Transverse colon (tissue), 4 donors: ENCODE measurements at regions not wholly inside any gene's neighbourhood (a gene's known extent, or its start where the extent isn't known, plus 50 kb on each side); places are given as distances from the start of the nearest gene placed in this dataset.

ENCODE experiments used
- DNase-seq: peaks from one replicate; pipeline ENCODE4 v3.0.0-alpha.2; 2019
- H3K27ac ChIP-seq, 4 donors: fragments of 200-600 bp; sonication (generic); 2 replicates each; pipeline ENCODE4 v1.5.1; 2016 to 2018; ENCODE audit warnings: inconsistent platforms in 4 of 4
- H3K27me3 ChIP-seq: fragments of 200-600 bp; sonication (generic); 2 replicates; pipeline ENCODE4 v1.5.1; 2017; ENCODE audit warnings: inconsistent platforms
- H3K36me3 ChIP-seq, 4 donors: fragments of 200-600 bp; sonication (generic); 2 replicates each; pipeline ENCODE4 v1.5.1; 2017 to 2019; ENCODE audit warnings: inconsistent platforms in 4 of 4
- H3K4me1 ChIP-seq, 4 donors: fragments of 200-600 bp; sonication (generic); 2 replicates each; pipeline ENCODE4 v1.5.1; 2017 to 2020; ENCODE audit warnings: inconsistent platforms in 4 of 4
- H3K4me3 ChIP-seq, 4 donors: fragments of 200-600 bp; sonication (generic); 1 replicate in 1 of 4; 2 replicates in 3 of 4; pipeline versions ENCODE4 v1.5.1 to v1.6.1; 2017 to 2019; ENCODE audit warnings: inconsistent platforms in 4 of 4
- H3K9me3 ChIP-seq, 2 donors: fragments of 200-600 bp; sonication (generic); 2 replicates each; pipeline ENCODE4 v1.5.1; 2017 to 2019; ENCODE audit warnings: inconsistent platforms in 2 of 2
- EP300 ChIP-seq: sonication (generic); formaldehyde crosslinking; IDR thresholded peaks from one replicate; pipeline ENCODE4 v1.6.1; 2017; ENCODE audit warnings: antibody characterized with exemption, low read depth
- POLR2A ChIP-seq: fragments of 450-650 bp; IDR thresholded peaks from one replicate; pipeline ENCODE4 v1.6.1; 2016; ENCODE audit warnings: antibody characterized with exemption, mild to moderate bottlenecking, moderate library complexity
- POLR2AphosphoS5 ChIP-seq, 3 donors: sonication (generic); formaldehyde crosslinking; IDR thresholded peaks; one replicate each; pipeline ENCODE4 v1.6.1; 2016; ENCODE audit warnings: antibody characterized with exemption in 3 of 3
- WGBS, 2 donors: methylation state at CpG; one replicate each; pipeline ENCODE4 v1.1.5; 2018; ENCODE audit warnings: low coverage in 1 of 2; 5-methylcytosine and 5-hydroxymethylcytosine counted together
- in situ Hi-C, 4 donors: fragments of 200-750 bp; cut with MboI; loops; one replicate each; pipeline versions ENCODE4 v1.15.0 to v1.15.1; 2017; ENCODE audit warnings: low sequenced_read_pairs in 3 of 4, low pct_ligation_motif_present in 1 of 4, low pct_unique_long_range_greater_than_20kb in 1 of 4
- intact Hi-C: fragments of 100-400 bp; cut with DNase I; formaldehyde crosslinking; loops from one replicate; pipeline ENCODE4 v1.15.1; 2023; ENCODE audit warnings: low total_unique reads
- TF ChIP-seq, protein P1 (sequence below), 5 experiments: fragments of 200-600 bp in 3 of 5; fragments of 450-650 bp in 2 of 5; sonication (generic) in 3 of 5; IDR thresholded peaks; 1 replicate in 2 of 5; 2 replicates in 3 of 5; pipeline ENCODE4 v1.5.1; 2016 to 2017; ENCODE audit warnings: antibody characterized with exemption in 5 of 5, inconsistent platforms in 3 of 5, mild to moderate bottlenecking in 2 of 5, moderate library complexity in 1 of 5

DNA sequence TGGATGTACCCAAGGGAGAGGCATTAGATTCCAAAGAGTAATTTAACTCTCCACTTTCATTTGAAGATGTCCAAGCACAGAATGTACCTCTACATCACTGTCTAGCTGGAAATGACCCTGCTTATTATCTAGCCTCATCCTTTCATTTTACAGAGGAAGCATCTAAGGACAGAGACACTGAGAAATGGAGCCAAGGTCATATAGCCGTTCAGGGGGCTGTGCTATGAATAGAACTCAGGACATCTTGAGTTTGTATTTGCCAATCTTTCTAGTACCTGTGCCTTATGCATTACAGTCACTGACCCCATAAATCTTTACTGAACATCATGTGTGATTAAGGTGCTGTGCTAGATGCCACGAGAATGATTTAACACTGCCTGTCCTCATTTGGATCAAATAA lies 138.2 kb upstream of the SPTLC3 start:
- WGBS, 2 donors = 54 to 62% methylated on average over 2 of the region's 2 CpGs
- Histone ChIP-seq H3K9me3 (no peaks in the 10 kb centered on the region), H3K27ac (no peak overlapping the region), H3K27me3 (no peaks in the 10 kb centered on the region), H3K4me1 (no peaks in the 10 kb centered on the region), H3K4me3 (no peak overlapping the region), H3K36me3 (no peaks in the 10 kb centered on the region)
- in situ Hi-C loops (no loop called here), intact Hi-C loops (no loop called here)
- DNase-seq = no peak
- TF ChIP-seq POLR2A (no peak), EP300 (no peak), POLR2AphosphoS5 (IDR thresholded peaks at IDR 0.05) (no peak)
- TF ChIP-seq, protein P1, sequence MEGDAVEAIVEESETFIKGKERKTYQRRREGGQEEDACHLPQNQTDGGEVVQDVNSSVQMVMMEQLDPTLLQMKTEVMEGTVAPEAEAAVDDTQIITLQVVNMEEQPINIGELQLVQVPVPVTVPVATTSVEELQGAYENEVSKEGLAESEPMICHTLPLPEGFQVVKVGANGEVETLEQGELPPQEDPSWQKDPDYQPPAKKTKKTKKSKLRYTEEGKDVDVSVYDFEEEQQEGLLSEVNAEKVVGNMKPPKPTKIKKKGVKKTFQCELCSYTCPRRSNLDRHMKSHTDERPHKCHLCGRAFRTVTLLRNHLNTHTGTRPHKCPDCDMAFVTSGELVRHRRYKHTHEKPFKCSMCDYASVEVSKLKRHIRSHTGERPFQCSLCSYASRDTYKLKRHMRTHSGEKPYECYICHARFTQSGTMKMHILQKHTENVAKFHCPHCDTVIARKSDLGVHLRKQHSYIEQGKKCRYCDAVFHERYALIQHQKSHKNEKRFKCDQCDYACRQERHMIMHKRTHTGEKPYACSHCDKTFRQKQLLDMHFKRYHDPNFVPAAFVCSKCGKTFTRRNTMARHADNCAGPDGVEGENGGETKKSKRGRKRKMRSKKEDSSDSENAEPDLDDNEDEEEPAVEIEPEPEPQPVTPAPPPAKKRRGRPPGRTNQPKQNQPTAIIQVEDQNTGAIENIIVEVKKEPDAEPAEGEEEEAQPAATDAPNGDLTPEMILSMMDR (IDR thresholded peaks at IDR 0.05) = no peak

DNA sequence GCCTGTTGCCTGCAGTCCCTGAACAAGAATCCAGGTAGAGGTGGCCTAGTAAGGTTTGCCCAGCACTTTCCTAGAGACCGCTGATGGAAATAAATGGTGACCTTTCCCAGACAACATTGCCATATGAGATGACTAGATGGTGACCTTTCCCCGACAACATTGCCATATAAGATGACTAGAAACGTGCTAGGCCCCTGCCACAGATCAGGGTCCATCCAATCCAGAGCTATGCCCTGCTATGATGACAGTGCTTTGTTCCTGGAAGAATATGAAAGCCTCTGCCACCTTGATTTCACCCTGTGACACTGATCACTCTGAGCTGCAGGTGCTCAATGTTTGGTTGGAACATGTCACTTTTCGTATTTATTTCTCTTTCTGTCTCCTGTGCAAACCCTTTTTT lies 133.8 kb upstream of the SPTLC3 start:
- TF ChIP-seq POLR2A (no peak), POLR2AphosphoS5 (IDR thresholded peaks at IDR 0.05) (no peak), EP300 (no peak)
- Histone ChIP-seq H3K27me3 (no peaks in the 10 kb centered on the region), H3K36me3 (no peaks in the 10 kb centered on the region), H3K9me3 (no peaks in the 10 kb centered on the region), H3K4me1 (no peaks in the 10 kb centered on the region), H3K27ac (no peak overlapping the region), H3K4me3 (no peak overlapping the region)
- 68 to 75% methylated on average over 1 to 4 of the region's 4 CpGs for WGBS, 2 donors
- intact Hi-C loops = no loop called here
- no peak for DNase-seq
- in situ Hi-C loops = loop anchor here in 1 of 4 donors (25.0 kb wide), 1 partner anchor 88 kb away; no protein-coding TSS in a partner anchor

DNA sequence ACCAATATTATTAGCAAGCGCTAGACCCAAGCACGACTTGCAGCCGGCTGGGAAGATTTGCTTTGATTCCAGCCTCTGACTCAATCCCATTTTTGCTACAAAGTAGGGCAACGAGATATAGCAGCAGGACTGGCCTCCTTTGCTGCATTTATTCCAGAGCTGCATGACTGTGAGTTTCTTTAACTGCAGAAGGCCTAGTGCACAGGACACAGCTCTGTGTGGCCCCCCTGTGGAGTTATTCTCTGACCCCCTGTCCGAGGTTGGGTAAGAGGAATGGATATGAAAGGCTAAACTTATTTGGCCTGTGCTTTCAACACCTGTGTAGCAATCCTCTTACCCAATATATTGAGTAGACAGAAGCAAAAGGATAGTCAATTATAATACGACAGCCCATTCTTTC lies 133.3 kb upstream of the SPTLC3 start:
- in situ Hi-C loops = loop anchor here in 1 of 4 donors (25.0 kb wide), 1 partner anchor 88 kb away; no protein-coding TSS in a partner anchor
- DNase-seq = no peak
- Histone ChIP-seq H3K9me3 (no peaks in the 10 kb centered on the region), H3K36me3 (no peaks in the 10 kb centered on the region), H3K4me1 (no peaks in the 10 kb centered on the region), H3K4me3 (no peak overlapping the region), H3K27me3 (no peaks in the 10 kb centered on the region), H3K27ac (no peak overlapping the region)
- intact Hi-C loops = no loop called here
- TF ChIP-seq EP300 = no peak
- TF ChIP-seq, protein P1 (IDR thresholded peaks at IDR 0.05) = no peak
- TF ChIP-seq POLR2A = no peak
- TF ChIP-seq POLR2AphosphoS5 (IDR thresholded peaks at IDR 0.05) = no peak
- WGBS, 2 donors = 74 to 75% methylated on average over 6 of the region's 6 CpGs

DNA sequence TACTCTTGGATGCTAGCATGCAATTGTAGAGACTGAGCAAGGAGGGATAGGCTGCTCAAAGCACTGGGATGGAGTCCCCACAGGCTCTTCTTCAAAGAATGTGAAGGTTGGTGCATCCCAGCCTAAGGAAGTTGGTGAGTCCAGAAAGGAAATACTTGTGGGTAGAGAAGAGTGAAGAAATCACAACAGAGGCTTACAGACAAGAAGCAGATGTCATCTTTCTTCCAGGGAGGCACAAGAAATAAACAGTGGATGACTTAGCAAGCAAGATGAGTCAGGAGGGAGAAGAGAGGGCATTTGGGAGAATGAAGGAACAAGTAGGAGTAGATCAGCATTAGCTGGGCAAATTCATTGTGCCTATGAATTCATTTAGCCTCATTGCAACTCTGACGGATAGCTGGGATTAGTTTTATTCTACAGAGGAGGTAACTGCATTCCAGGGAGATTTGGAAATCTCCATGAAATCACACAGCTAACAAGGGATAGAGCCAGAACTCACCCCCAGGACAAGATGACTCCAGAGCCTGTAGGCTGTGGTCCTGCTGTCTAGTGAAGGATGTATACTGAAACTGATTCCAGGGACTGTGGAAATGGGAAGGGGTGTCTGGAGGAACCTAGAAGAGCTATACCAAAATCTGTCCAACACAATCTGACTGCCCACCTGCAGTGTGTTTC lies 125.8 kb upstream of the SPTLC3 start:
- Histone ChIP-seq H3K4me3 (no peak overlapping the region), H3K27ac (no peak overlapping the region), H3K27me3 (no peaks in the 10 kb centered on the region), H3K4me1 (no peaks in the 10 kb centered on the region), H3K9me3 (no peaks in the 10 kb centered on the region), H3K36me3 (no peaks in the 10 kb centered on the region)
- in situ Hi-C loops (loop anchor here in 1 of 4 donors (25.0 kb wide), 1 partner anchor 96 kb away; no protein-coding TSS in a partner anchor), intact Hi-C loops (no loop called here)
- DNase-seq = no peak
- 78% methylated on average over 1 of the region's 1 CpG; no CpG with 5 or more reads in 1 of the 2 donors for WGBS, 2 donors
- TF ChIP-seq POLR2AphosphoS5 (IDR thresholded peaks at IDR 0.05) = no peak
- TF ChIP-seq EP300 = no peak
- TF ChIP-seq, protein P1 (IDR thresholded peaks at IDR 0.05) = no peak

DNA sequence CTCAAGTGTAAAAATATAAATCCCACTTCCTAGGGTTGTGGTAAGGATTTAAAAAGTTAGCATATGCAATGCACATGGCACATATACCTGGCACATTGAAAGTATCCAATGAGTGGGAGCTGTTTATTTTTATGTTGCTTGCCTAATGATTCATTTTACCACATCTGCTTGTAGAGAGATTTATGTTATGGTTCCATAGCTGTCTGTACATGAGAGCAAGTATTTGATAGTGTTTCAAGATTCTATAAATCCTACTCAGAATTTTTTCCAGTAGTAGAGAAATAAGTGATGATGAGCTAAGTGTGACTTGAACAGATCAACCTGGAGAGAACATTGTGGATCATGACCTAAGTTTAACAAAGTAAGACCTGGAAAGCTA lies 125.3 kb upstream of the SPTLC3 start:
- no peaks in the 10 kb centered on the region for H3K27me3 ChIP-seq
- TF ChIP-seq, protein P1 (IDR thresholded peaks at IDR 0.05) = no peak
- TF ChIP-seq EP300 = no peak
- TF ChIP-seq POLR2AphosphoS5 (IDR thresholded peaks at IDR 0.05) = no peak
- no peak for TF ChIP-seq POLR2A
- no peaks in the 10 kb centered on the region for H3K36me3 ChIP-seq
- in situ Hi-C loops = loop anchor here in 1 of 4 donors (25.0 kb wide), 1 partner anchor 96 kb away; no protein-coding TSS in a partner anchor
- no peak overlapping the region for H3K27ac ChIP-seq
- no peak for DNase-seq
- no peaks in the 10 kb centered on the region for H3K4me1 ChIP-seq
- H3K9me3 ChIP-seq = no peaks in the 10 kb centered on the region
- H3K4me3 ChIP-seq = no peak overlapping the region
- intact Hi-C loops = no loop called here
